AG10803 (cell line): ENCODE measurements at regions not wholly inside any gene's neighbourhood (a gene's known extent, or its start where the extent isn't known, plus 50 kb on each side); places are given as distances from the start of the nearest gene placed in this dataset.

Source experiments
- DNase-seq: peaks from one replicate; pipeline ENCODE4 v3.0.0; 2010; ENCODE audit warnings: low read depth
- H3K4me3 ChIP-seq: 2 replicates; pipeline ENCODE4 v1.5.1; 2011; ENCODE audit warnings: mild to moderate bottlenecking, low read length, control low read depth
- TF ChIP-seq, protein P1 (sequence below): conservative IDR thresholded peaks from 2 replicates; pipeline ENCODE4 v1.5.1; 2011; ENCODE audit warnings: mild to moderate bottlenecking, low read length, control low read depth, inconsistent platforms

DNA sequence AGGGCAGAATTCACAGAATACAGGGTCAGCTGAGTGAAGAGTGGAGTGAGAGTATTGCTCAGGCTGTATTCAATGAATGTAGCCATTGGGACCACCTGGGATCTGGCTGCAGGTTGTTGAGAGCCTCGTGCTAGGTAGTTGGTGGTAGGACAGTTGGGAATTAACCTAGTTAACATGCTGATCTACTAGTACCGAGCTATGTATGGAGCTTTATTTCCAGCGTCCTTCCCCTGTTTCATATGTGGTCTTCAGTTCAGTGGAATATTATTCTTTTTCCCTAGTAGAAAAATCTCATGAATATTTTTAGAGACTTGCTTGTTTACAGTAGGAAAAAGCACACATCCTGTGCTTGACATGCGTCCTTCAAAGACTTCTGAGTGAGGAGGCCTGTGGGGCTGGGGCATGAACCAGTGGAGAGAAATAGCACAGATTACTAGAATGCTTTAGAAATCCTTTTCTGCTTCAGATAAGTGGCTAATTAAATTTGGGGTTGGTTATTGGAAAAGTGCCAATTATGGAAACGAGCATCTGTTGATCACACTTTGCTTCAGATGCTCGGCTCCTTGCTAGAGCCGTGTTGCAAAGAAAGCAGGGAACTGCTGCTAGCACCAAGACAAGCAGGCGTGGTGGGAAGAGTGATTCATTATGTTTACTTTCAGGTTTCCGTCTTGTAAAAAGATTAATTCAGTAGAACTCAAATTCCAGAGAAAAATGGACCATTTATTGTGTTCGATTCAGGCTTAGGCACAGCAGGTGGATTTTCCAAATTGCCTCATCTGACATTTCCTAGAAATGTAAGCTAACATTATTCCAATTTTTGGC is 53.6 kb downstream of the ARF6 start:
- no peak overlapping the region for H3K4me3 ChIP-seq
- TF ChIP-seq, protein P1, sequence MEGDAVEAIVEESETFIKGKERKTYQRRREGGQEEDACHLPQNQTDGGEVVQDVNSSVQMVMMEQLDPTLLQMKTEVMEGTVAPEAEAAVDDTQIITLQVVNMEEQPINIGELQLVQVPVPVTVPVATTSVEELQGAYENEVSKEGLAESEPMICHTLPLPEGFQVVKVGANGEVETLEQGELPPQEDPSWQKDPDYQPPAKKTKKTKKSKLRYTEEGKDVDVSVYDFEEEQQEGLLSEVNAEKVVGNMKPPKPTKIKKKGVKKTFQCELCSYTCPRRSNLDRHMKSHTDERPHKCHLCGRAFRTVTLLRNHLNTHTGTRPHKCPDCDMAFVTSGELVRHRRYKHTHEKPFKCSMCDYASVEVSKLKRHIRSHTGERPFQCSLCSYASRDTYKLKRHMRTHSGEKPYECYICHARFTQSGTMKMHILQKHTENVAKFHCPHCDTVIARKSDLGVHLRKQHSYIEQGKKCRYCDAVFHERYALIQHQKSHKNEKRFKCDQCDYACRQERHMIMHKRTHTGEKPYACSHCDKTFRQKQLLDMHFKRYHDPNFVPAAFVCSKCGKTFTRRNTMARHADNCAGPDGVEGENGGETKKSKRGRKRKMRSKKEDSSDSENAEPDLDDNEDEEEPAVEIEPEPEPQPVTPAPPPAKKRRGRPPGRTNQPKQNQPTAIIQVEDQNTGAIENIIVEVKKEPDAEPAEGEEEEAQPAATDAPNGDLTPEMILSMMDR = no peak
- DNase-seq = peak; percentile 80

DNA sequence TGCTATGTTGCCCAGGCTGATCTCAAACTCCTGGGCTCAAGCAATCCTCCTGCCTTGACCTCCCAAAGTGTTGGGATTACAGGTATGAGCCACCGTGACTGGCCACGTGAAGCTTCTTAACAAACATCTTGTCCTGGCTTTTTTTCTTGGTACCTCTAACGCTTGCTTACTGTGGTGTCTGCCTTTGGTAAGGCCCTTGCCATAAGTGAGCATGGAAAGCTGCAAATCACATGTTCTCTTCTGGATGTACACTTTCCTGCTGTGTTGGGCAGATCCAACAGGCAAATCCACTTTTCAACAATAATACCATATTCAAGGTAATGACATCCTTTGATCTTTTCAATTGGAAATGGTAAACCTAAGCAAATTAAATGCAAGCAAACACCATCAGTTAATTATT is 54.6 kb downstream of the ARF6 start:
- TF ChIP-seq, protein P1 = no peak
- no peak overlapping the region for H3K4me3 ChIP-seq
- no peak for DNase-seq

DNA sequence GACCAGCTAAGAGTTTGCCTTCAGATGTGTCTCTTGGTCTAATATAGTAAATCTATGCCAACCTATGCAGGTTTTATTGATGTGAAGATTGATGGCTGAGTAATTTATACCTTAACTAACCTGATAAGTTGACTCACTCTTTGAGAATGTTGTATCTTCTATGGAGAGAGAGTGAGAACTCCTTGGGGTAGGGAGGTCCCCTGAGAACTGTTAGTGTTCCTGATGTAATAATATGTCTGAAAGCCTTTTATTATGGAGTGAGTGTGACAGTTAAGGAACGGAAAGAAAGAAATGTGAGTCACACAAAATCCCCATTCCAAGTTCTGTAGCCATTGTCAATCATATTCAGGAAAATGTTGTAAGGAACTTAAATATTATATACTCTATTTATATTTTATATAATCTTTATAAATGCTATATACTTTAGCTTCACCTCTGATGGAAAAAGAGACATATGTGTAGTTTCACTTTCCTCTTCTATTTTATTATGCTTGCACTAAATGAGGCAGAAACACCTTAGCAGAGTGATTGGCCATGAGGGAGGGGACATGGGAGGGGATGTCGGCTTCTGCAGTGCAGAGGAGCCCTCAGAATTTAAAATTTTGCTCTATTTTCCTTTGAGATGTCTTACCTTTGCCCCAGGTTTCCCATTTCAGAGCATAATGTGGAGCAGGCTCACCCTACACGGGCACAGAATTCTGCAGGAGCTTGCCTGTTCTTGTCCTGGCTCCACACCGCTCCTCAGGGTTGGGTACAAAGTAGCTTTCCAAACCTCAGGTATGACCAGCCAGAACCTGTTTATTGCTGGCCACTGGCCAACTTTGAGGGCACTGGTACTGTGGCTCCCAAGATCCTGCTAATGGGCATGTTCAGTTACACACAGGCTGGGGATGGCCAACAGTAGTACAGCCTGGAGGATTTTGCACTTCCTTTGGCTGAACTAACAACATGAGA is 57.7 kb downstream of the ARF6 start:
- H3K4me3 ChIP-seq = no peak overlapping the region
- TF ChIP-seq, protein P1 = no peak
- no peak for DNase-seq

- TF ChIP-seq, protein P1 = no peak
- no peak overlapping the region for H3K4me3 ChIP-seq
- no peak for DNase-seq
Observed at GRCh38 chr14:49951229-49951607, 58.3 kb downstream of the ARF6 start.

DNA sequence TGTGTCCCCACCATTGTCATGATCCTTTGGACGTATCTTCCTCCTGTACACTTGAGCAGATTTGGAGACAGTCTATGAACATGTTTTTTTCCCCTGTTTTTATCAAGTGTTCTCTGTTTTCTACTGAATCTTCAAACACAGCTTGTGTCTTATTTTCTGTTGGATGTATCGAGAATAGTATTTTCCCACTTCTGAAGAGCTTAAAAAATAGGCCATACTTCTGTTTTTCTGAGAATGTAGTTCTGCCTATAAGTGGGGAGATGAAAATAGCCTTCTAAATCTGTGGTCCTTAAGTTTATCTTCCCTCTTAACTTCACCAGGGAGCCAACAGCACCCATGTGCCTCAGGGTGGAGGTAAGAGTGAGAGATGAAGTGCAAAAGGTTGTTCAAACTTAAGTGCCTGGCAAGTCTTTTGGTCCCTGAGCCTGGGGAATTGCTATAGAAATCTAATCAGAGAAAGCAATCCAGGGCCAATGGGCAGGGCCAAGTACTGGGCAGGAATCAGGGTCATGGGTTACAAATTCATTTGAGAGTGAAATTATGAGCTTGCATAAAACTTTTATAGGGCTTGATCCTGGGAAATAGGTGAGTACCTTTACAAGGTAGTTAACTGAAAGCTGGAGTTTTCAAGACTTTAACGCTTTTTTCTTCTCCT is 58.9 kb downstream of the ARF6 start:
- TF ChIP-seq, protein P1 = no peak
- H3K4me3 ChIP-seq = no peak overlapping the region
- no peak for DNase-seq

- TF ChIP-seq, protein P1 = no peak
- DNase-seq = no peak
- H3K4me3 ChIP-seq = no peak overlapping the region
Observed at GRCh38 chr14:49953196-49953595, 60.3 kb downstream of the ARF6 start.
